Parathyroid adenoma (tissue), 2 donors: ENCODE measurements at regions not wholly inside any gene's neighbourhood (a gene's known extent, or its start where the extent isn't known, plus 50 kb on each side); places are given as distances from the start of the nearest gene placed in this dataset.

ENCODE experiments used
- H2AFZ ChIP-seq: fragments of 300-600 bp; sonication (generic); one replicate; pipeline ENCODE4 v1.7.0; 2017; ENCODE audit warnings: antibody characterized with exemption, mild to moderate bottlenecking
- H3K27ac ChIP-seq: fragments of 300-600 bp; sonication (generic); one replicate; pipeline ENCODE4 v1.7.0; 2017
- H3K27me3 ChIP-seq: fragments of 300-600 bp; sonication (generic); one replicate; pipeline ENCODE4 v1.7.0; 2017; ENCODE audit warnings: low read length; ENCODE audit not compliant: control insufficient read depth, insufficient read depth
- H3K36me3 ChIP-seq: fragments of 300-600 bp; sonication (generic); one replicate; pipeline ENCODE4 v1.7.0; 2017; ENCODE audit warnings: low read length; ENCODE audit not compliant: control insufficient read depth, insufficient read depth
- H3K4me1 ChIP-seq: fragments of 300-600 bp; sonication (generic); one replicate; pipeline ENCODE4 v1.7.0; 2017; ENCODE audit warnings: control low read depth
- H3K4me2 ChIP-seq: fragments of 300-600 bp; sonication (generic); one replicate; pipeline ENCODE4 v1.7.0; 2017; ENCODE audit warnings: low read length
- H3K4me3 ChIP-seq: fragments of 300-600 bp; sonication (generic); one replicate; pipeline ENCODE4 v1.7.0; 2017; ENCODE audit warnings: low read depth, low read length
- H3K79me2 ChIP-seq: fragments of 300-600 bp; sonication (generic); one replicate; pipeline ENCODE4 v1.7.0; 2017; ENCODE audit warnings: control low read depth
- H3K9ac ChIP-seq: fragments of 300-600 bp; sonication (generic); one replicate; pipeline ENCODE4 v1.7.0; 2017; ENCODE audit warnings: mild to moderate bottlenecking
- H3K9me3 ChIP-seq: fragments of 300-600 bp; sonication (generic); one replicate; pipeline ENCODE4 v1.7.0; 2017; ENCODE audit warnings: low read length; ENCODE audit not compliant: control insufficient read depth
- TF ChIP-seq, protein P1 (sequence below): fragments of 300-600 bp; sonication (generic); IDR thresholded peaks from one replicate; pipeline ENCODE4 v1.7.0; 2017; ENCODE audit warnings: antibody characterized with exemption, mild to moderate bottlenecking
- donor health status: primary hyperparathyroidism.

GRCh38 chr4:125021189-125021588 lies 293.6 kb upstream of the FAT4 start:
- Histone ChIP-seq H3K9me3 (no peaks in the 10 kb centered on the region), H3K27ac (no peak overlapping the region), H3K4me3 (no peak overlapping the region), H3K79me2 (no peaks in the 10 kb centered on the region), H3K4me1 (no peaks in the 10 kb centered on the region), H3K4me2 (no peak overlapping the region), H3K36me3 (no peaks in the 10 kb centered on the region), H2AFZ (no peak overlapping the region), H3K9ac (no peak overlapping the region), H3K27me3 (no peaks in the 10 kb centered on the region)
- TF ChIP-seq, protein P1, sequence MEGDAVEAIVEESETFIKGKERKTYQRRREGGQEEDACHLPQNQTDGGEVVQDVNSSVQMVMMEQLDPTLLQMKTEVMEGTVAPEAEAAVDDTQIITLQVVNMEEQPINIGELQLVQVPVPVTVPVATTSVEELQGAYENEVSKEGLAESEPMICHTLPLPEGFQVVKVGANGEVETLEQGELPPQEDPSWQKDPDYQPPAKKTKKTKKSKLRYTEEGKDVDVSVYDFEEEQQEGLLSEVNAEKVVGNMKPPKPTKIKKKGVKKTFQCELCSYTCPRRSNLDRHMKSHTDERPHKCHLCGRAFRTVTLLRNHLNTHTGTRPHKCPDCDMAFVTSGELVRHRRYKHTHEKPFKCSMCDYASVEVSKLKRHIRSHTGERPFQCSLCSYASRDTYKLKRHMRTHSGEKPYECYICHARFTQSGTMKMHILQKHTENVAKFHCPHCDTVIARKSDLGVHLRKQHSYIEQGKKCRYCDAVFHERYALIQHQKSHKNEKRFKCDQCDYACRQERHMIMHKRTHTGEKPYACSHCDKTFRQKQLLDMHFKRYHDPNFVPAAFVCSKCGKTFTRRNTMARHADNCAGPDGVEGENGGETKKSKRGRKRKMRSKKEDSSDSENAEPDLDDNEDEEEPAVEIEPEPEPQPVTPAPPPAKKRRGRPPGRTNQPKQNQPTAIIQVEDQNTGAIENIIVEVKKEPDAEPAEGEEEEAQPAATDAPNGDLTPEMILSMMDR = no peak

GRCh38 chr4:125020089-125021034 lies 294.4 kb upstream of the FAT4 start:
- H3K4me2 ChIP-seq = no peak overlapping the region
- no peak overlapping the region for H3K27ac ChIP-seq
- no peaks in the 10 kb centered on the region for H3K9me3 ChIP-seq
- H3K27me3 ChIP-seq = no peaks in the 10 kb centered on the region
- no peak overlapping the region for H3K9ac ChIP-seq
- H3K36me3 ChIP-seq = no peaks in the 10 kb centered on the region
- no peak overlapping the region for H2AFZ ChIP-seq
- no peaks in the 10 kb centered on the region for H3K79me2 ChIP-seq
- no peaks in the 10 kb centered on the region for H3K4me1 ChIP-seq
- no peak overlapping the region for H3K4me3 ChIP-seq
- TF ChIP-seq, protein P1 = no peak

DNA sequence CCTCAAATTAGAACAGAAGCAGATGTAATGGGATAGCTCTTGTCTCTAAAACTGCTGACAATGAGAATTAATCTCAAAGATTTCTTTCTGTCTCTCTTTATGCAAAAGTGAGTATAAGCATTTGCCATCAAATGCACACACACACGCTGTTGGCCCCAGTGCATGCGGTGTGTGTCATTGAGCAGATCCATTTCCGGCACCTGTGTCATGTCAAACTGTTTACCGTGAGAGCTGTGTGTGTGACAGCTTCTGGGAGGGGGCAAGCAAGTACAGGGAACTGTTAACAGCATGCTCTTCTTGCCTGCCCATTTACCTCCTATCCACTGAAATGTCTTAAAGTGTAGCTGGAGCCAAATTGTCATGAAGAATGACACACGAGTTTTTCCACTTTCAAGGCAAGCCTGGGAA lies 297.9 kb upstream of the FAT4 start:
- Histone ChIP-seq H3K36me3 (no peaks in the 10 kb centered on the region), H3K27ac (no peak overlapping the region), H2AFZ (no peak overlapping the region), H3K4me2 (no peak overlapping the region), H3K9ac (no peak overlapping the region), H3K4me1 (no peaks in the 10 kb centered on the region), H3K9me3 (no peaks in the 10 kb centered on the region), H3K27me3 (no peaks in the 10 kb centered on the region), H3K79me2 (no peaks in the 10 kb centered on the region), H3K4me3 (no peak overlapping the region)
- TF ChIP-seq, protein P1 = no peak

- Histone ChIP-seq H3K4me2 (no peak overlapping the region), H3K27me3 (no peaks in the 10 kb centered on the region), H3K79me2 (no peaks in the 10 kb centered on the region), H3K9me3 (no peaks in the 10 kb centered on the region), H3K36me3 (no peaks in the 10 kb centered on the region), H3K4me1 (no peaks in the 10 kb centered on the region), H3K9ac (no peak overlapping the region), H3K27ac (no peak overlapping the region), H2AFZ (no peak overlapping the region), H3K4me3 (no peak overlapping the region)
- TF ChIP-seq, protein P1 = no peak
These were observed 300.9 kb upstream of the FAT4 start for GRCh38 chr4:125013891-125014290.

DNA sequence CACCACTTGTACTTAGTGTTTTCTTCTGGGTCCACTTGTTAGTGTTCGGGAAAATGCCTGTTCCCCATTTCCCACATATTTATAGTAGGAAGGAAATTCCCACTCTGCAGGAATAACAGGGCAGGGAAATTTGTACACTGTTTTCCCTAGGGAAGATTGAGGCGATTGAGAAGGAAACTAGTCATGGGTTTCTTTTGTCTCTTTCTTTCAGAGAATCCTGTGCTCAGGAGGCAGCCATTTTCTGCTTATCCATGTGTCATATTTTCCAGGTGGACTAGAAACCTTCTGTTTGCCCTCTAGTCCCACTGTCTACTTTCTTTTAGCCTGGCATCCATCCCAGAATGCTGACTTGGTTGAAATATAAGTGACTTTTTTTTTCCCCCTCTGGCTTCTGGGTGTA lies 299.1 kb upstream of the ANKRD50 start:
- Histone ChIP-seq H3K79me2 (no peaks in the 10 kb centered on the region), H3K27ac (no peak overlapping the region), H3K9me3 (no peaks in the 10 kb centered on the region), H3K4me1 (no peaks in the 10 kb centered on the region), H3K27me3 (no peaks in the 10 kb centered on the region), H3K4me2 (no peak overlapping the region), H3K9ac (no peak overlapping the region), H3K36me3 (no peaks in the 10 kb centered on the region), H2AFZ (no peak overlapping the region), H3K4me3 (no peak overlapping the region)
- TF ChIP-seq, protein P1 = no peak
